Gastroesophageal sphincter (tissue), 4 donors: ENCODE measurements at regions not wholly inside any gene's neighbourhood (a gene's known extent, or its start where the extent isn't known, plus 50 kb on each side); places are given as distances from the start of the nearest gene placed in this dataset.

Experiments used
- ATAC-seq: fragments of 150-250 bp; one replicate; pipeline ENCODE4 v1.9.1; 2016; ENCODE audit warnings: mild to moderate bottlenecking, moderate library complexity
- H3K27ac ChIP-seq, 4 donors: fragments of 200-600 bp; sonication (generic) in 3 of 4; 1 replicate in 3 of 4; 2 replicates in 1 of 4; pipeline ENCODE4 v1.5.1; 2016 to 2019
- H3K27me3 ChIP-seq: fragments of 200-600 bp; sonication (generic); one replicate; pipeline ENCODE4 v1.5.1; 2019
- H3K36me3 ChIP-seq, 2 donors: fragments of 200-600 bp; sonication (generic); one replicate each; pipeline ENCODE4 v1.5.1; 2019; ENCODE audit warnings: control low read depth in 1 of 2
- H3K4me1 ChIP-seq, 3 donors: fragments of 200-600 bp; sonication (generic); 1 replicate in 2 of 3; 2 replicates in 1 of 3; pipeline ENCODE4 v1.5.1; 2016 to 2019; ENCODE audit warnings: control low read depth in 2 of 3
- H3K4me3 ChIP-seq, 2 donors: fragments of 200-600 bp; sonication (generic); one replicate each; pipeline ENCODE4 v1.5.1; 2019; ENCODE audit warnings: mild to moderate bottlenecking in 1 of 2, moderate library complexity in 1 of 2
- H3K9me3 ChIP-seq, 3 donors: fragments of 200-600 bp; sonication (generic); one replicate each; pipeline ENCODE4 v1.5.1; 2017 to 2019; ENCODE audit warnings: control low read depth in 2 of 3
- EP300 ChIP-seq: sonication (generic); formaldehyde crosslinking; IDR thresholded peaks from one replicate; pipeline ENCODE4 v1.6.1; 2017; ENCODE audit warnings: antibody characterized with exemption, mild to moderate bottlenecking
- POLR2A ChIP-seq, 2 donors: fragments of 450-650 bp; IDR thresholded peaks; one replicate each; pipeline ENCODE4 v1.6.1; 2017; ENCODE audit warnings: antibody characterized with exemption in 2 of 2, mild to moderate bottlenecking in 2 of 2, moderate library complexity in 1 of 2
- POLR2AphosphoS5 ChIP-seq: sonication (generic); formaldehyde crosslinking; IDR thresholded peaks from one replicate; pipeline ENCODE4 v1.6.1; 2017; ENCODE audit warnings: antibody characterized with exemption
- WGBS, 2 donors: methylation state at CpG; one replicate each; pipeline ENCODE4 v1.1.5; 2018; ENCODE audit warnings: low coverage in 1 of 2; 5-methylcytosine and 5-hydroxymethylcytosine counted together
- TF ChIP-seq, protein P1 (sequence below), 4 experiments: fragments of 200-600 bp in 2 of 4; fragments of 450-650 bp in 2 of 4; sonication (generic) in 1 of 4; IDR thresholded peaks; one replicate each; pipeline ENCODE4 v1.5.1; 2017 to 2019; ENCODE audit warnings: antibody characterized with exemption in 4 of 4, mild to moderate bottlenecking in 2 of 4, moderate library complexity in 2 of 4

- Histone ChIP-seq H3K27ac (no peak overlapping the region), H3K27me3 (no peaks in the 10 kb centered on the region), H3K4me1 (no peaks in the 10 kb centered on the region), H3K4me3 (no peak overlapping the region), H3K36me3 (no peaks in the 10 kb centered on the region), H3K9me3 (no peaks in the 10 kb centered on the region)
- no peak for ATAC-seq
- TF ChIP-seq, protein P1, sequence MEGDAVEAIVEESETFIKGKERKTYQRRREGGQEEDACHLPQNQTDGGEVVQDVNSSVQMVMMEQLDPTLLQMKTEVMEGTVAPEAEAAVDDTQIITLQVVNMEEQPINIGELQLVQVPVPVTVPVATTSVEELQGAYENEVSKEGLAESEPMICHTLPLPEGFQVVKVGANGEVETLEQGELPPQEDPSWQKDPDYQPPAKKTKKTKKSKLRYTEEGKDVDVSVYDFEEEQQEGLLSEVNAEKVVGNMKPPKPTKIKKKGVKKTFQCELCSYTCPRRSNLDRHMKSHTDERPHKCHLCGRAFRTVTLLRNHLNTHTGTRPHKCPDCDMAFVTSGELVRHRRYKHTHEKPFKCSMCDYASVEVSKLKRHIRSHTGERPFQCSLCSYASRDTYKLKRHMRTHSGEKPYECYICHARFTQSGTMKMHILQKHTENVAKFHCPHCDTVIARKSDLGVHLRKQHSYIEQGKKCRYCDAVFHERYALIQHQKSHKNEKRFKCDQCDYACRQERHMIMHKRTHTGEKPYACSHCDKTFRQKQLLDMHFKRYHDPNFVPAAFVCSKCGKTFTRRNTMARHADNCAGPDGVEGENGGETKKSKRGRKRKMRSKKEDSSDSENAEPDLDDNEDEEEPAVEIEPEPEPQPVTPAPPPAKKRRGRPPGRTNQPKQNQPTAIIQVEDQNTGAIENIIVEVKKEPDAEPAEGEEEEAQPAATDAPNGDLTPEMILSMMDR (IDR thresholded peaks at IDR 0.05), result no peak
- TF ChIP-seq POLR2AphosphoS5 (no peak), POLR2A (IDR thresholded peaks at IDR 0.05) (no peak), EP300 (no peak)
- whole genome bisulfite sequencing, 2 donors, result 81 to 85% methylated on average over 2 to 3 of the region's 3 CpGs
Measured at GRCh38 chr13:55341891-55342290, 1798.8 kb upstream of the PRR20A start.

- no peak for ATAC-seq
- Histone ChIP-seq H3K27ac (no peak overlapping the region), H3K36me3 (no peaks in the 10 kb centered on the region), H3K4me3 (no peak overlapping the region), H3K4me1 (no peaks in the 10 kb centered on the region), H3K27me3 (no peaks in the 10 kb centered on the region), H3K9me3 (peaks cover 0 to 5% (median 0%) of the 10 kb centered on the region in 3 donors)
- WGBS, 2 donors, result 68 to 93% methylated on average over 3 to 4 of the region's 4 CpGs
- TF ChIP-seq, protein P1 (IDR thresholded peaks at IDR 0.05), result no peak
- TF ChIP-seq EP300 (no peak), POLR2AphosphoS5 (no peak), POLR2A (IDR thresholded peaks at IDR 0.05) (no peak)
Measured at GRCh38 chr13:55345224-55345623, 1795.5 kb upstream of the PRR20A start.

GRCh38 chr13:55347528-55347927 is 1793.2 kb upstream of the PRR20A start:
- no peak for TF ChIP-seq POLR2AphosphoS5
- TF ChIP-seq, protein P1 (IDR thresholded peaks at IDR 0.05), result no peak
- no peaks in the 10 kb centered on the region for H3K4me1 ChIP-seq
- H3K4me3 ChIP-seq, result no peak overlapping the region
- H3K27me3 ChIP-seq, result no peaks in the 10 kb centered on the region
- 86 to 100% methylated on average over 1 to 3 of the region's 3 CpGs for WGBS, 2 donors
- peaks cover 0 to 5% (median 0%) of the 10 kb centered on the region in 3 donors for H3K9me3 ChIP-seq
- ATAC-seq, result no peak
- no peaks in the 10 kb centered on the region for H3K36me3 ChIP-seq
- H3K27ac ChIP-seq, result no peak overlapping the region

GRCh38 chr13:55359067-55359466 is 1781.7 kb upstream of the PRR20A start:
- WGBS, 2 donors, result 56 to 91% methylated on average over 1 of the region's 1 CpG
- Histone ChIP-seq H3K27ac (no peak overlapping the region), H3K27me3 (no peaks in the 10 kb centered on the region), H3K36me3 (no peaks in the 10 kb centered on the region), H3K4me3 (no peak overlapping the region), H3K4me1 (no peaks in the 10 kb centered on the region), H3K9me3 (no peaks in the 10 kb centered on the region)
- no peak for ATAC-seq
- TF ChIP-seq, protein P1 (IDR thresholded peaks at IDR 0.05), result no peak
- TF ChIP-seq POLR2A (IDR thresholded peaks at IDR 0.05), result no peak
- no peak for TF ChIP-seq EP300
- TF ChIP-seq POLR2AphosphoS5, result no peak

- TF ChIP-seq POLR2A (IDR thresholded peaks at IDR 0.05) (no peak), POLR2AphosphoS5 (no peak), EP300 (no peak)
- TF ChIP-seq, protein P1 (IDR thresholded peaks at IDR 0.05), result no peak
- Histone ChIP-seq H3K4me1 (no peaks in the 10 kb centered on the region), H3K4me3 (no peak overlapping the region), H3K27me3 (no peaks in the 10 kb centered on the region), H3K9me3 (no peaks in the 10 kb centered on the region), H3K36me3 (no peaks in the 10 kb centered on the region), H3K27ac (no peak overlapping the region)
- no peak for ATAC-seq
Measured at GRCh38 chr13:55361141-55361540, 1779.6 kb upstream of the PRR20A start.
